Gastroesophageal sphincter (tissue), 2 donors: ENCODE measurements at regions not wholly inside any gene's neighbourhood (a gene's known extent, or its start where the extent isn't known, plus 50 kb on each side); places are given as distances from the start of the nearest gene placed in this dataset.

Source experiments
- POLR2A ChIP-seq, 2 donors: fragments of 450-650 bp; IDR thresholded peaks; one replicate each; pipeline ENCODE4 v1.6.1; 2017; ENCODE audit warnings: antibody characterized with exemption in 2 of 2, mild to moderate bottlenecking in 2 of 2, moderate library complexity in 1 of 2
- POLR2AphosphoS5 ChIP-seq: sonication (generic); formaldehyde crosslinking; IDR thresholded peaks from one replicate; pipeline ENCODE4 v1.6.1; 2017; ENCODE audit warnings: antibody characterized with exemption

- TF ChIP-seq POLR2A (IDR thresholded peaks at IDR 0.05) (no peak), POLR2AphosphoS5 (no peak)
These were observed 332.1 kb downstream of the ASMT start for GRCh38 chrX:1946974-1947373.
